ENCODE measurements at regions not wholly inside any gene's neighbourhood (a gene's known extent, or its start where the extent isn't known, plus 50 kb on each side); places are given as distances from the start of the nearest gene placed in this dataset.

DNA sequence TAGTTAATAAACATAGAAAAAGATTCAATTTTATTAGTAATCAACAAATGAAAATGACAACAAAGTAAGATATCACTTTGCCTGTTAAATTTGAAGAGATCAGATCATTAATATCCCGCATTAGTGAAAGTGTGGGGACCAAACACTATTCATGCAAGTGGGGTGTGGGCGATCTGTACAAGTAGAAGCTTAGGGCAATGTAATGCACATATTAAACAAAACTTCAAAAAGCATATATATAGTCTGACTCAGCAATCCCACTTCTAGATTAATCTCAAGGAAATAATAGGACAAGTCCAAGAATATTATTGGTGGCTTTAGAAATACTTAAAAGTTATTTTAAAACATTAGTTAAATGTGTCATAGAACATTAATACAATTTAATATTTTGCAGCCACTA lies 188.5 kb downstream of the LRRC70 start:
- TF ChIP-seq POLR2A (IDR thresholded peaks at IDR 0.05): no peak
- TF ChIP-seq, protein P1, sequence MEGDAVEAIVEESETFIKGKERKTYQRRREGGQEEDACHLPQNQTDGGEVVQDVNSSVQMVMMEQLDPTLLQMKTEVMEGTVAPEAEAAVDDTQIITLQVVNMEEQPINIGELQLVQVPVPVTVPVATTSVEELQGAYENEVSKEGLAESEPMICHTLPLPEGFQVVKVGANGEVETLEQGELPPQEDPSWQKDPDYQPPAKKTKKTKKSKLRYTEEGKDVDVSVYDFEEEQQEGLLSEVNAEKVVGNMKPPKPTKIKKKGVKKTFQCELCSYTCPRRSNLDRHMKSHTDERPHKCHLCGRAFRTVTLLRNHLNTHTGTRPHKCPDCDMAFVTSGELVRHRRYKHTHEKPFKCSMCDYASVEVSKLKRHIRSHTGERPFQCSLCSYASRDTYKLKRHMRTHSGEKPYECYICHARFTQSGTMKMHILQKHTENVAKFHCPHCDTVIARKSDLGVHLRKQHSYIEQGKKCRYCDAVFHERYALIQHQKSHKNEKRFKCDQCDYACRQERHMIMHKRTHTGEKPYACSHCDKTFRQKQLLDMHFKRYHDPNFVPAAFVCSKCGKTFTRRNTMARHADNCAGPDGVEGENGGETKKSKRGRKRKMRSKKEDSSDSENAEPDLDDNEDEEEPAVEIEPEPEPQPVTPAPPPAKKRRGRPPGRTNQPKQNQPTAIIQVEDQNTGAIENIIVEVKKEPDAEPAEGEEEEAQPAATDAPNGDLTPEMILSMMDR (IDR thresholded peaks at IDR 0.05): no peak

Data from lower leg skin (tissue), 3 donors.